ENCODE measurements at regions not wholly inside any gene's neighbourhood (a gene's known extent, or its start where the extent isn't known, plus 50 kb on each side); places are given as distances from the start of the nearest gene placed in this dataset.

DNA sequence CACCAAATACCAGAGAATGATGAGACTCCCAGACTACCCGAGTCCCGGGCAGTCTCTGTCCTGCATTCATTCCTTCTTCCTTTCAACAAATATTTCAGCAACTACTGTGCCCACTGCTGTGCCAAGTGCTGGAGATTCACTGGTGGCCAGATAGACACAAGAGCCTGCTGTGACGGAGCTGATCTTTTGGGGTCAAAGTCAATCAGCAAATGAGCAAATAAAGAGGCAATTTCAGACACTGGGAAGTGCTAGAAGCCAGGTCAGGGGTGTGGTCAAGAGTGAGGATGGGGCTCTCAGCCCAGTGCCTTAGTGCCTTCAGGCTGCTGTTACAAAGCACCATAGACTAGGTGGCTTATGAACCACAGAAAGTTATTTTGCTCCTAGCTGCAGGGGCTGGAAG, 104.9 kb upstream of the IQSEC1 start:
- TF ChIP-seq, protein P1, sequence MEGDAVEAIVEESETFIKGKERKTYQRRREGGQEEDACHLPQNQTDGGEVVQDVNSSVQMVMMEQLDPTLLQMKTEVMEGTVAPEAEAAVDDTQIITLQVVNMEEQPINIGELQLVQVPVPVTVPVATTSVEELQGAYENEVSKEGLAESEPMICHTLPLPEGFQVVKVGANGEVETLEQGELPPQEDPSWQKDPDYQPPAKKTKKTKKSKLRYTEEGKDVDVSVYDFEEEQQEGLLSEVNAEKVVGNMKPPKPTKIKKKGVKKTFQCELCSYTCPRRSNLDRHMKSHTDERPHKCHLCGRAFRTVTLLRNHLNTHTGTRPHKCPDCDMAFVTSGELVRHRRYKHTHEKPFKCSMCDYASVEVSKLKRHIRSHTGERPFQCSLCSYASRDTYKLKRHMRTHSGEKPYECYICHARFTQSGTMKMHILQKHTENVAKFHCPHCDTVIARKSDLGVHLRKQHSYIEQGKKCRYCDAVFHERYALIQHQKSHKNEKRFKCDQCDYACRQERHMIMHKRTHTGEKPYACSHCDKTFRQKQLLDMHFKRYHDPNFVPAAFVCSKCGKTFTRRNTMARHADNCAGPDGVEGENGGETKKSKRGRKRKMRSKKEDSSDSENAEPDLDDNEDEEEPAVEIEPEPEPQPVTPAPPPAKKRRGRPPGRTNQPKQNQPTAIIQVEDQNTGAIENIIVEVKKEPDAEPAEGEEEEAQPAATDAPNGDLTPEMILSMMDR (IDR thresholded peaks at IDR 0.05; ENCODE audit: insufficient read depth, low read depth, low read length, missing control alignments): no peak
- DNase-seq (ENCODE audit: low read depth): no peak
- H3K4me3 ChIP-seq (ENCODE audit: low read depth, low read length): no peak overlapping the region

DNA sequence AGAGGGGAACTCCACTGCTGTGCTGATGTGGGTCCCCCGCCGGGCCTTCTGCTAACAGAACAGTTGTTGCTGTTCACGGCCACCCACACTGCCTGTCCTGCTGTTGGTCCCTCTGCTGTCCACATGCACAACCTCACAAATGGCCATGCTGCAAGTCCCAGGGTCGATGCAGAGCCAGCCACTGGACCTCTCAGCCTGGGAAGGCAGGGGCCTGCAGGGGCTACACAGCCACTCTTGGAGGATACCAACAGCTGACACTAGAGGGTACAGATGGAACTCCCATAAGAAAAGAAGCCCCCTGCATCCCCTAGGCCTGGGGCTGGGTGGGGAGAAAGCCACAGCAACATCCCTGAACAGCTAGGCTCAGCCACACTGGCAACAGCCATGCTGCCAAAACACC, 104.4 kb upstream of the IQSEC1 start:
- H3K4me3 ChIP-seq (ENCODE audit: low read depth, low read length): no peak overlapping the region
- TF ChIP-seq, protein P1 (IDR thresholded peaks at IDR 0.05; ENCODE audit: insufficient read depth, low read depth, low read length, missing control alignments): no peak
- DNase-seq (ENCODE audit: low read depth): no peak

DNA sequence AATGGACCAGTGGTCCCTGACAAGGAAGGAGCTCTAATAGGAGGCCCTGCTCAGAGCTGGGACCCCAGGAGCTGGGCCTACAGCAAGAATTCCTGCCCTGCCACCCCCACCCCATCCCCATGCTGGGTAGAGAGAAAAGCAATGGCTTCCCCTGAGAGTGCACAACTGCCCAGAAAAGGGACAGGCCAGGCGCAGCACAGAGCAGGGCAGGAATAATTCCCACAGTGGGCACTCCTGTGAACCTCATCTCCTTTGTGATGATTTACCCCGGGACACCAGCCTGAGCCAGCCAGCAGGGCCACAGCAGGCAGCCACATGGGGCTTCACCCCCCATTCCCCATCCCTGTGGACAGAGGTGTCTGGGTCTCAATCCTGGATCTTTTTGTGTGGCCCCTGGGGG, 104.0 kb upstream of the IQSEC1 start:
- DNase-seq (ENCODE audit: low read depth): no peak
- TF ChIP-seq, protein P1 (IDR thresholded peaks at IDR 0.05; ENCODE audit: insufficient read depth, low read depth, low read length, missing control alignments): no peak
- H3K4me3 ChIP-seq (ENCODE audit: low read depth, low read length): no peak overlapping the region

DNA sequence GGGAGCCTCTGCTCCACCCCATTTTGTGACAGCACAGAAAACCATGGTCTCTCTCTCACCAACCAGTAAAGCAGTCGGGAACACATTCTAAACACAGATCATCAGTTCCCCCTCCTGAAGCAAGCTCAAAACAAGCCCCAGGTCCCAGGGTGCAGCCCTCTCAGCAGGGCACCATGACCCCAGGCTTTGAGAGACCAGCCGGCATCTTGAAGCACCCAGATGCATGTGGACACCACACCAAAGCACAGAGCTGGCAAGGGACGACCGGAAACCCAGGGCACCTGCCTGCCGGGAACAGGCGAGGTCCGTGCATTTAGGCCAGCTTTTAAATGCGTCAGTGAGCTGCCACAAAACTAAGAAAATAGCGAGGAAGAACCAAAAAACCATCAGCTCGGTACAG, 103.2 kb upstream of the IQSEC1 start:
- no peak for DNase-seq (ENCODE audit: low read depth)
- no peak overlapping the region for H3K4me3 ChIP-seq (ENCODE audit: low read depth, low read length)
- TF ChIP-seq, protein P1 (IDR thresholded peaks at IDR 0.05; ENCODE audit: insufficient read depth, low read depth, low read length, missing control alignments): no peak

DNA sequence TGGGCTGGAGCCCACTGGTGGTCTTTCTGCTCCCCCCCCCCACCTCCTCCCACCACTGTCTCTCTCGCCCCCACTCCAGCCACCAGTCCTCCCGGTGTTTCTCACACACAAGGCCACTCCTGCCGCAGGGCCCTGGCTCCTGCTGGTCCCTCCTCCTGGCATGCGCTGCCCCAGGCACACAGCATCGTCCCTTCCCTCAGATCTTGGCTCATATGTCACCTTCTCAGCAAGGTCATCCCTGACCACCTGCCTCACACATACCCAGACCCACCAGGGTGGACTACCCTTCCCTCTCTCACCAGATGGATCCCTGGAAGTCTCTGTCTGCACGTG, 101.5 kb upstream of the IQSEC1 start:
- DNase-seq (ENCODE audit: low read depth): no peak
- no peak overlapping the region for H3K4me3 ChIP-seq (ENCODE audit: low read depth, low read length)
- TF ChIP-seq, protein P1 (IDR thresholded peaks at IDR 0.05; ENCODE audit: insufficient read depth, low read depth, low read length, missing control alignments): no peak

DNA sequence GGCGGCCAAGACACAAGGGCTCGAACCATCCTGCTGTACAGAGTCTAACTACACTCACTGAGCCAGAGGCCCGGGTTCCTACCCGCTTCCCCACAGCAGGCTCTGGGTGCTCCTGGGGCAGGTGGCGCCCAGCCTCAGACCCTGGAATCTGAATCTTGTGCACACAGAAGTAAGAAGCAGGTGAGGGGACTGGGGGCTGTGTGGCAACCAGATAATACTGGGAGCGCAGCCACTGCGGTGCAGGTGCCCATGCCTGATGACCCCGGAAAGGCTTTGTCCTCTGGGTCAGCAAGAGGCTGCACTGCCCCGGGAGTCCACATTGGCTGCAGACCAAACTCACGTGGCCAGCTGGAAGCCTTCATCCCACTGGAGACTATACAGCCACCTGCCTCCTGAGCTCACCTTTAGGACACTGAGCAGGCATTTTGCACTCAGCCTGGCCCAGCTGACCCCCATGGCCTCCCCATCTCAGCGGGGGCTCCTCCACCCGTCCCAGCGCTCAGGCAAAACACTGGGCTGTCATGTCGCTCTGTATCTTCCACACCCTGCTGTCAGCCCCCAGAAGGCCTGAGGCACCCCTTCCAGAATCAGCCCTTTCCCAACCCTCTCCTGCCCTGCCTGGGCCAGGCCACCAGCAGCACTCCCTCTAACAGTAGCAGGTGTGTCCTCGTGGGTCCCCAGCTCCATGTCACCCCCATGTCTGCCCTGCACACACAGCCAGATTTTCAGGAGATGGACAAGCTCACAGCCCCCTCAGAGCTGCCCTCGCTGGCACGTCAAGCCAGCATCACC, 101.0 kb upstream of the IQSEC1 start:
- TF ChIP-seq, protein P1 (IDR thresholded peaks at IDR 0.05; ENCODE audit: insufficient read depth, low read depth, low read length, missing control alignments): no peak

DNA sequence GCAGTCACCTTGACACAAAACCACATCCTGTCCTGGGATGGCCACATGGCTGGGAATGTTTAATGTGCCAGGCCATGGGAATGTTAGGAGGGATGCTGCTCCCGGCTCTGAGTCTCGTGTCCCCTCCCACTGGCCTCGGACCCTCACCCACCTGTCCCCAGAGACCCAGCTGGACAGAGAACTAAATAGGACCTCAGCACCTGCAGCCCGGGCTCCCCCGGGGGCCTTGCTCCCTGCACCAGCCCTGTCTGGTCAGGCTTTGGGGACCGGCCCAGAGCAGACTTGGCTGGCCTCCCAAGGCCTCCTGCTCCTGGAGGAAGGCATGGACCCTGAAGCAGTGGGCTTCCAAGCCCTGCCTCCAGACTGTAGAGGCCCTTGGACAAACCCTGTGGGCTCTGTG, 100.0 kb upstream of the IQSEC1 start:
- no peak overlapping the region for H3K4me3 ChIP-seq (ENCODE audit: low read depth, low read length)
- no peak for DNase-seq (ENCODE audit: low read depth)
- TF ChIP-seq, protein P1 (IDR thresholded peaks at IDR 0.05; ENCODE audit: insufficient read depth, low read depth, low read length, missing control alignments): no peak

More for the DNA sequence above, 101.0 kb upstream of the IQSEC1 start:
- H3K4me3 ChIP-seq (ENCODE audit: low read depth, low read length): no peak overlapping the region
- no peak for DNase-seq (ENCODE audit: low read depth)
